C1 segment of cervical spinal cord (tissue), 14 donors: ENCODE measurements at regions not wholly inside any gene's neighbourhood (a gene's known extent, or its start where the extent isn't known, plus 50 kb on each side); places are given as distances from the start of the nearest gene placed in this dataset.

Source experiments
- DNase-seq, 14 donors: peaks; one replicate each; lab custom pipeline; 2025; lab: John Stamatoyannopoulos, UW

- no peak for DNase-seq
Measured at GRCh38 chr2:34011684-34012083, 412.6 kb upstream of the FAM98A start.

GRCh38 chr2:34005901-34006300 lies 406.8 kb upstream of the FAM98A start:
- DNase-seq, result peak in 1 of 14 donors; percentile 37

- peak in 7 of 14 donors; percentile 3 to 34 (median 25) for DNase-seq
Measured at GRCh38 chr2:34004936-34005335, 405.8 kb upstream of the FAM98A start.

GRCh38 chr2:34003795-34004194 lies 404.7 kb upstream of the FAM98A start:
- DNase-seq, result no peak

GRCh38 chr2:34001557-34001956 lies 402.5 kb upstream of the FAM98A start:
- no peak for DNase-seq

GRCh38 chr2:33984131-33984530 lies 385.0 kb upstream of the FAM98A start:
- DNase-seq, result no peak

- DNase-seq, result no peak
Measured at GRCh38 chr2:33978471-33978870, 379.4 kb upstream of the FAM98A start.

GRCh38 chr2:33975498-33975897 lies 376.4 kb upstream of the FAM98A start:
- no peak for DNase-seq

GRCh38 chr2:33967103-33967502 lies 368.0 kb upstream of the FAM98A start:
- no peak for DNase-seq

- DNase-seq, result no peak
Measured at GRCh38 chr2:33958591-33958990, 359.5 kb upstream of the FAM98A start.

- DNase-seq, result no peak
Measured at GRCh38 chr2:33949371-33949770, 350.3 kb upstream of the FAM98A start.

GRCh38 chr2:33946193-33946592 lies 347.1 kb upstream of the FAM98A start:
- DNase-seq, result no peak

- DNase-seq, result no peak
Measured at GRCh38 chr2:33933203-33933602, 334.1 kb upstream of the FAM98A start.

GRCh38 chr2:33931164-33931563 lies 332.1 kb upstream of the FAM98A start:
- DNase-seq, result no peak

- DNase-seq, result no peak
Measured at GRCh38 chr2:33929467-33929866, 330.4 kb upstream of the FAM98A start.

GRCh38 chr2:33927756-33928155 lies 328.7 kb upstream of the FAM98A start:
- no peak for DNase-seq

- DNase-seq, result no peak
Measured at GRCh38 chr2:33925311-33925710, 326.2 kb upstream of the FAM98A start.

- DNase-seq, result no peak
Measured at GRCh38 chr2:33924586-33925169, 325.6 kb upstream of the FAM98A start.

GRCh38 chr2:33917252-33917651 lies 318.2 kb upstream of the FAM98A start:
- DNase-seq, result no peak

GRCh38 chr2:33913071-33913616 lies 314.0 kb upstream of the FAM98A start:
- no peak for DNase-seq

GRCh38 chr2:33911327-33911726 lies 312.2 kb upstream of the FAM98A start:
- DNase-seq, result no peak

GRCh38 chr2:33909945-33910695 lies 311.0 kb upstream of the FAM98A start:
- DNase-seq, result no peak

GRCh38 chr2:33907866-33908265 lies 308.8 kb upstream of the FAM98A start:
- no peak for DNase-seq
